ENCODE measurements at regions not wholly inside any gene's neighbourhood (a gene's known extent, or its start where the extent isn't known, plus 50 kb on each side); places are given as distances from the start of the nearest gene placed in this dataset.

GRCh38 chr19:5269279-5269678 is 71.3 kb downstream of the PTPRS start:
- CTCF ChIA-PET: no interaction called here
- BruUV-seq (replicated peaks): no TSS peak
- H3K27me3 Mint-ChIP-seq (ENCODE audit: unreplicated experiment): no peaks in the 10 kb centered on the region
- no peaks in the 10 kb centered on the region for H3K9me3 Mint-ChIP-seq (ENCODE audit: low read depth, unreplicated experiment)
- no peak for DNase-seq
- peaks cover 4% of the 10 kb centered on the region for H3K36me3 Mint-ChIP-seq (ENCODE audit: insufficient read depth, unreplicated experiment)
- H3K27ac Mint-ChIP-seq (ENCODE audit: unreplicated experiment): no peak overlapping the region
- H3K4me3 Mint-ChIP-seq (ENCODE audit: low read depth, unreplicated experiment): no peak overlapping the region
- intact Hi-C loops (cut with micrococcal nuclease; ENCODE audit: unreplicated experiment): no loop called here
- no peaks in the 10 kb centered on the region for H3K4me1 Mint-ChIP-seq (ENCODE audit: low read depth, unreplicated experiment)
- no peak for TF ChIP-seq CTCF (IDR thresholded peaks at IDR 0.05; ENCODE audit: unreplicated experiment)

GRCh38 chr19:5268801-5269200 is 71.8 kb downstream of the PTPRS start:
- no peak overlapping the region for H3K4me3 Mint-ChIP-seq (ENCODE audit: low read depth, unreplicated experiment)
- no peaks in the 10 kb centered on the region for H3K4me1 Mint-ChIP-seq (ENCODE audit: low read depth, unreplicated experiment)
- CTCF ChIA-PET: no interaction called here
- peaks cover 4% of the 10 kb centered on the region for H3K36me3 Mint-ChIP-seq (ENCODE audit: insufficient read depth, unreplicated experiment)
- DNase-seq: no peak
- BruUV-seq (replicated peaks): no TSS peak
- no peak overlapping the region for H3K27ac Mint-ChIP-seq (ENCODE audit: unreplicated experiment)
- H3K9me3 Mint-ChIP-seq (ENCODE audit: low read depth, unreplicated experiment): no peaks in the 10 kb centered on the region
- intact Hi-C loops (cut with micrococcal nuclease; ENCODE audit: unreplicated experiment): no loop called here
- TF ChIP-seq CTCF (IDR thresholded peaks at IDR 0.05; ENCODE audit: unreplicated experiment): no peak
- H3K27me3 Mint-ChIP-seq (ENCODE audit: unreplicated experiment): no peaks in the 10 kb centered on the region

- Mint-ChIP-seq H3K4me1 (ENCODE audit: low read depth, unreplicated experiment) (no peaks in the 10 kb centered on the region), H3K4me3 (ENCODE audit: low read depth, unreplicated experiment) (no peak overlapping the region), H3K36me3 (ENCODE audit: insufficient read depth, unreplicated experiment) (peaks cover 10% of the 10 kb centered on the region), H3K27me3 (ENCODE audit: unreplicated experiment) (no peaks in the 10 kb centered on the region), H3K9me3 (ENCODE audit: low read depth, unreplicated experiment) (no peaks in the 10 kb centered on the region), H3K27ac (ENCODE audit: unreplicated experiment) (no peak overlapping the region)
- no peak for TF ChIP-seq CTCF (IDR thresholded peaks at IDR 0.05; ENCODE audit: unreplicated experiment)
- no TSS peak for BruUV-seq (replicated peaks)
- intact Hi-C loops (cut with micrococcal nuclease; ENCODE audit: unreplicated experiment): no loop called here
- no peak for DNase-seq
- CTCF ChIA-PET: no interaction called here
Measured at GRCh38 chr19:5265260-5265659, 75.4 kb downstream of the PTPRS start.

GRCh38 chr19:5264453-5264852 is 76.2 kb downstream of the PTPRS start:
- peaks cover 10% of the 10 kb centered on the region for H3K36me3 Mint-ChIP-seq (ENCODE audit: insufficient read depth, unreplicated experiment)
- H3K27ac Mint-ChIP-seq (ENCODE audit: unreplicated experiment): no peak overlapping the region
- H3K4me1 Mint-ChIP-seq (ENCODE audit: low read depth, unreplicated experiment): no peaks in the 10 kb centered on the region
- no peak for TF ChIP-seq CTCF (IDR thresholded peaks at IDR 0.05; ENCODE audit: unreplicated experiment)
- CTCF ChIA-PET: interaction anchor here (0.6 kb wide), 1 partner anchor 16 kb away, joined by 4 read pairs; no protein-coding TSS in a partner anchor
- H3K4me3 Mint-ChIP-seq (ENCODE audit: low read depth, unreplicated experiment): no peak overlapping the region
- BruUV-seq (replicated peaks): no TSS peak
- no peaks in the 10 kb centered on the region for H3K27me3 Mint-ChIP-seq (ENCODE audit: unreplicated experiment)
- no peaks in the 10 kb centered on the region for H3K9me3 Mint-ChIP-seq (ENCODE audit: low read depth, unreplicated experiment)
- DNase-seq: no peak
- intact Hi-C loops (cut with micrococcal nuclease; ENCODE audit: unreplicated experiment): no loop called here

- TF ChIP-seq CTCF (IDR thresholded peaks at IDR 0.05; ENCODE audit: unreplicated experiment): no peak
- Mint-ChIP-seq H3K27me3 (ENCODE audit: unreplicated experiment) (no peaks in the 10 kb centered on the region), H3K36me3 (ENCODE audit: insufficient read depth, unreplicated experiment) (peaks cover 10% of the 10 kb centered on the region), H3K4me3 (ENCODE audit: low read depth, unreplicated experiment) (no peak overlapping the region), H3K4me1 (ENCODE audit: low read depth, unreplicated experiment) (no peaks in the 10 kb centered on the region), H3K27ac (ENCODE audit: unreplicated experiment) (no peak overlapping the region), H3K9me3 (ENCODE audit: low read depth, unreplicated experiment) (no peaks in the 10 kb centered on the region)
- CTCF ChIA-PET: no interaction called here
- no peak for DNase-seq
- BruUV-seq (replicated peaks): no TSS peak
- intact Hi-C loops (cut with micrococcal nuclease; ENCODE audit: unreplicated experiment): no loop called here
Measured at GRCh38 chr19:5263615-5264014, 77.0 kb downstream of the PTPRS start.

All from Calu3 (cell line).